ENCODE measurements at regions not wholly inside any gene's neighbourhood (a gene's known extent, or its start where the extent isn't known, plus 50 kb on each side); places are given as distances from the start of the nearest gene placed in this dataset.

DNA sequence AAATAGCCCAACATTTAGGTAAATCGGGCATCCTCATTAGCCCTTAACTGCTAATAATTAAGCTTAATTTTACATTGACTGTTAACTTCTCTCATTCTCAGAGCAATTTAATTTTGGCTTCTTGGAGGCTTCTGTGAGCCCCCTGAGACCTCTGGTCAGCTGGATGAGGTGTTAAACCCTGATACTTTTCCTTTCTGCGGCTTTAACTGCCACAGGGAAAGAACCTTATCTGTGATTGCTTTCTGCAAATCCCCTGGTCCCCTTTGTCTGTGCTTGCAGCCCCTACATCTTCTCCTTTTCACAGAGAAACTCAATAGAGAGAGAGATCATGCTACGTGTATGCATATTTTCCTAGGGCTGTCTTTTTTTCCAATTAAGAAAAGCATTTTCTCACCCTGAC is 184.5 kb upstream of the CSF3R start:
- TF ChIP-seq POLR2A (IDR thresholded peaks at IDR 0.05; ENCODE audit: low read depth, low read length) = no peak
- TF ChIP-seq POLR2AphosphoS5 (IDR thresholded peaks at IDR 0.05; ENCODE audit: low read depth, low read length) = no peak
- TF ChIP-seq TAF1 (IDR thresholded peaks at IDR 0.05; ENCODE audit: borderline replicate concordance, low read depth, low read length) = no peak
